NCI-H446 (cell line): ENCODE measurements at regions not wholly inside any gene's neighbourhood (a gene's known extent, or its start where the extent isn't known, plus 50 kb on each side); places are given as distances from the start of the nearest gene placed in this dataset.

ENCODE experiments used
- DNase-seq, 2 experiments: peaks; one replicate each; lab custom pipeline; 2025; lab: John Stamatoyannopoulos, UW

GRCh38 chr2:52857722-52858121 lies 909.9 kb upstream of the CHAC2 start:
- DNase-seq, result no peak

GRCh38 chr2:52852006-52852405 lies 915.6 kb upstream of the CHAC2 start:
- no peak for DNase-seq

DNA sequence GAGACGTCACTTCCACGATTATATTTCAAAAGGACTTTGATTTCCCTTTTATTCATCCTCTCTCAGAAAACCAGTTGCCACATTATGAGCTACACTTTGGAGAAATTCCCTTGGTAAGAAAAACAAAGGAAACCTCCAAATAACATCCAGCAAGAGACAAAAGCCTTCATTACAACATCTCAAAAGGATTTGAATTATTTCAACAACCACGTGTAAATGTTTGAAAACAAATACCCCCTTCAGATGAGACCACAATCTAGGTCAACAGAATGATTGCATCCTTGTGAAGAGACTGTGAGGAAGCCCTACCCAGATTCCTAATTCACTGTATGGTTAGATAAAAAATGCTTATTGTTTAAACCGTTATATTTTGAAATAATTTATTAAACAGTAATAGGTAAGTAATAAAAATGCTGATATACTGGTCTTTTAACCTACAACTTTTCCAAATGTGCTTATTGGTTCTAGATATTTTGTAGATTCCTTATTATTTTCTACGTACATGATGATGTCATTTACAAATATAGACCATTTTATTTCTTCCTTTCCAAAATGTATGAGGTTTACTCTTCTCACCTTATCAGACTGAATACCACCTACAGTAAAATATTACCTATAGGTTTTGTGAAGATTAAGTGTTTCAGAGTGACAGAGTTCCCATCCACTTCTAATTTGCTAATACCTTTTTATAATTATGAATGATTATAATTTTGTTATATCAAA lies 922.7 kb upstream of the CHAC2 start:
- DNase-seq, result no peak

DNA sequence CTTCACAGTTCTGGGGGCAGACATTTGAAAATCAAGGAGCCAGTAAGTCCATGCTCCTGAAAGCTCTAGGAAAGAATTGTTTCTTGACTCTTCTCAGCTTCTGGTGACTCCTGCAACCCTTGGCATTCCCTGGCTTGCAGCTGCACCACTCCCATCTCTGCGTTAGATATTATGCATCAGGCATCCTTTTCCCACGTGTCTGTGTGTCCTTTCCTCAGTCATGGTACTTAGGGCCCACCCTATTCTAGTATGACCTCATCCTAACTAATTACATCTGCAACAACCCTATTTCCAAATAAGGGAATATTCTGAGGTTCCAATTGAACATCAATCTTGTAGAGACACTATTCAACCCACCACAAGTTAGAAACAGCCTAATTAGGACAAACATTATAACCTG lies 931.7 kb upstream of the CHAC2 start:
- no peak for DNase-seq

DNA sequence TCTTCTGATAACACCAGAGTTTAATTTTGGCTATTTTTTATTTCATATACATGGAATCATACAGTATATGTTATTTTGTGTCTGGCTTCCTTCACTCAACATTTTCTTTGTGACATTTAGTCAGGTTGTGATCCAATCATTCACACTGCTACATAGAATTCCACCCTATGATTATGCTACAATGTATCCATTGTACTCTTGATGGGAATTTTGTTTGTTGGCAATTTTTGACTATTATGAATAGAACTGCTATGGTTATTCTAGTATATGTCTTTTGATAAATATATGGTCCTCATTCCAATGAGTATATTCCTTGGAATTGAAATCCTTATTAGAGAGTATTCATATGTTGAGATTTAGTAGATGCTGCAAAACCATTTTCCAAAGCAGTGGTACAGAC lies 936.4 kb upstream of the CHAC2 start:
- no peak for DNase-seq

GRCh38 chr2:52828112-52828511 lies 939.5 kb upstream of the CHAC2 start:
- DNase-seq, result no peak

- DNase-seq, result peak in 1 of 2 experiments; percentile 1
Observed at GRCh38 chr2:52821631-52822030, 946.0 kb upstream of the CHAC2 start.

- no peak for DNase-seq
Observed at GRCh38 chr2:52818958-52819357, 948.6 kb upstream of the CHAC2 start.

DNA sequence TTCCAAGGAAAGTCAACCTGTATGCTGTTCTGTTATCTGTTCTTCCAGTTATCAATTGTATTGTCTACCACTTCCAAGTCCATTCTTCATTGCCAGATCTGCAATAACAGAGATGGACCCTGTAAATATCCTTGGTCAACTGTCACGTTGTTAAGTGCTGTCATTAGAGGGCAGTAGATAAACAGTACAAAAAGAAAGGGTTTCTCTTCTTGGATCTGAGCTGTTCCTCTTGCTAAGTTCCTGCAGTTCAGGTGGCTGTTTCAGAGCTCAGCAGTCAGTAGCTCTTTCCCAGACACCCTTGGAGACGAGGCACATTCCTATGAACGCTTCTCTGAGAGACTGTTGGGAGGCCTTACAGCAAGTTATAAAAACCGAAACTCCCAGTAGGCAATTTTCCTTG lies 957.1 kb upstream of the CHAC2 start:
- DNase-seq, result peak in 1 of 2 experiments; percentile 5

DNA sequence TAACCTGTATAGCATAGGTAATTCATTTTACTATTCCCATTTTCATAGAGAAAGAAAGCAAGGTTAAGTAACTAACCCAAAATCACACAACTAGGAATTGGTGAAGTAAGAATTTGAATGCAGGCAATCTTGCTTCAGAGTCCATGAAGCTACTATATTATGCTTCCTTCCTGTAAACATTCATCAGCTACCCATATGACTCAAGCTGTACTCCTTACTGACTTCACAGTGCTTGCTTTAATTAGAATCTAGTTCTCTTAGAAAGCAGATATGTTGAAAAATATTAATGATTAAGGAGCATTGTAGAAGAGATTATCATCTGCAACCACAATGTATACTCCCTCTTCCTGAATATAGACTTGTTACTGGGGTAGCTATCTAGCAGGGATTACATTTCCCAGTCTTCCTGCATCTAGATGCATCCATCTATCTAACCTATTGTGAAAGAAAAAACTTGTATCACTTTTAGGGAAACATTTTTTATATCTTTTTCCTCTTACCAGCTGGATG lies 961.6 kb upstream of the CHAC2 start:
- no peak for DNase-seq

GRCh38 chr2:52794581-52794980 lies 973.0 kb upstream of the CHAC2 start:
- DNase-seq, result peak in 1 of 2 experiments; percentile 26

GRCh38 chr2:52779446-52779845 lies 988.2 kb upstream of the CHAC2 start:
- DNase-seq, result no peak

DNA sequence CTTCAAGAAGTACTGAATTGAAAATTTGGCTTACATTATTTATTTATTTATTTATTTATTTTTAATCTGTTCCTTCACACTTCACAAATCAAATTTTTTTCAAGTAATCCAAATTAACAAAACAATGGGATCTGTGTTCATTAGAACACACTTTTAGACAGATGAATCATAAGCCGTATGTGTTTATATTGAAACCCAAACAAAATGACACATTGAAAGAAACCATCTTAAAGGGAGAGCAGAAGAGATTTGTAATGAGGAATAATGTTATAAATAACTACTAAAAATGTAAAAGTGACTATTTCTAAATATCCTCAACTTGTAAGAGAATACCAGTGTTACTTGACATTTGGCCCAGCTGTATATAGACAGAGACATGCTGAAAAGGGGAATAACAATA lies 991.0 kb upstream of the CHAC2 start:
- no peak for DNase-seq

GRCh38 chr2:52775674-52776073 lies 991.9 kb upstream of the CHAC2 start:
- no peak for DNase-seq

GRCh38 chr2:52765735-52766134 lies 1001.9 kb upstream of the CHAC2 start:
- no peak for DNase-seq

- DNase-seq, result no peak
Observed at GRCh38 chr2:52749764-52750163, 1017.8 kb upstream of the CHAC2 start.

GRCh38 chr2:52745144-52745543 lies 1022.5 kb upstream of the CHAC2 start:
- no peak for DNase-seq

GRCh38 chr2:52732849-52733395 lies 1034.7 kb upstream of the CHAC2 start:
- DNase-seq, result no peak

DNA sequence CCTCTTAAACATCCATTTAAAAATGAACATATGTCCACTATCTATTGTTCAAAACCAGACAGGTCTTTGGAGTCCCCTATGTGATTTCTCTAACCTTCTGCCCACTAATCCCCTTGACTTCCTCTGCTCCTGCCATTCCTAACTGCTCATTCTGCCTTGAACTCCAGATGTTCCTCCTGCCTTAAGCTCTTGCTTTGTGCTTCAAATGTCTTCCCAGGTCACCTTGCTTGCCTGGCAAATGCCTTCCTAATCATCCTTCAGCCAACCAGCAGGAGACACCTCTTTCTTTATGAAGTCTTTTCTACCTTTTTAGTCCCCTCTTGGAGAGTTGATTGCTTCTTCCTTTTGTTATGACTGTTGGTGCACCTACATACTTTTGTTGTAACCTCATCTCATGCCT lies 1043.0 kb upstream of the CHAC2 start:
- DNase-seq, result no peak

- DNase-seq, result no peak
Observed at GRCh38 chr2:52717836-52718235, 1049.8 kb upstream of the CHAC2 start.

GRCh38 chr2:52710810-52711618 lies 1056.6 kb upstream of the CHAC2 start:
- peak in 1 of 2 experiments; percentile 72 for DNase-seq

GRCh38 chr2:52704251-52704650 lies 1063.4 kb upstream of the CHAC2 start:
- DNase-seq, result no peak

- DNase-seq, result no peak
Observed at GRCh38 chr2:52703004-52703403, 1064.6 kb upstream of the CHAC2 start.
